D721Med (cell line): ENCODE measurements at regions not wholly inside any gene's neighbourhood (a gene's known extent, or its start where the extent isn't known, plus 50 kb on each side); places are given as distances from the start of the nearest gene placed in this dataset.

ENCODE experiments used
- DNase-seq: peaks from one replicate; pipeline ENCODE4 v3.0.0; 2011; ENCODE audit warnings: low spot score; ENCODE audit not compliant: insufficient read length
- FAIRE-seq: peaks from 2 replicates; lab custom pipeline; 2011; peaks lifted over from hg19 to GRCh38; lab: Jason Lieb, UNC
- CTCF ChIP-seq: IDR thresholded peaks from 2 replicates; pipeline ENCODE4 v1.5.1; 2012; ENCODE audit warnings: mild to moderate bottlenecking, control low read depth; ENCODE audit not compliant: insufficient read depth; ENCODE audit errors: missing control alignments

- DNase-seq (no peak), FAIRE-seq (no peak)
- TF ChIP-seq CTCF: no peak
Measured at GRCh38 chr5:136511046-136511445, 145.7 kb upstream of the TRPC7 start.

GRCh38 chr5:136510481-136510880 is 145.1 kb upstream of the TRPC7 start:
- no peak for TF ChIP-seq CTCF
- FAIRE-seq: no peak
- no peak for DNase-seq

GRCh38 chr5:136506131-136506530 is 140.8 kb upstream of the TRPC7 start:
- FAIRE-seq: no peak
- TF ChIP-seq CTCF: no peak

GRCh38 chr5:136501133-136501532 is 135.8 kb upstream of the TRPC7 start:
- DNase-seq (no peak), FAIRE-seq (no peak)
- no peak for TF ChIP-seq CTCF

More at GRCh38 chr5:136506131-136506530, 140.8 kb upstream of the TRPC7 start:
- no peak for DNase-seq

- no peak for TF ChIP-seq CTCF
- no peak for DNase-seq
- no peak for FAIRE-seq
Measured at GRCh38 chr5:136492587-136492986, 127.2 kb upstream of the TRPC7 start.

GRCh38 chr5:136491806-136492205 is 126.5 kb upstream of the TRPC7 start:
- FAIRE-seq: no peak
- TF ChIP-seq CTCF: no peak
- DNase-seq: no peak

- DNase-seq (no peak), FAIRE-seq (no peak)
- TF ChIP-seq CTCF: no peak
Measured at GRCh38 chr5:136484808-136485325, 119.5 kb upstream of the TRPC7 start.
